Natural killer cell (primary cell): ENCODE measurements at regions not wholly inside any gene's neighbourhood (a gene's known extent, or its start where the extent isn't known, plus 50 kb on each side); places are given as distances from the start of the nearest gene placed in this dataset.

ENCODE experiments used
- ATAC-seq, 3 donors: fragments of 150-1000 bp in 2 of 3; fragments of 200-7000 bp in 1 of 3; cut with Tn5 transposase; 1 replicate in 1 of 3; 2 replicates in 2 of 3; pipeline ENCODE4 v1.10.0; 2021; ENCODE audit warnings: mild to moderate bottlenecking in 2 of 3, moderate library complexity in 2 of 3
- DNase-seq, 2 donors: peaks; one replicate each; pipeline versions ENCODE4 v3.0.0 to v3.0.0-alpha.2; 2013 to 2021; ENCODE audit warnings: mixed read lengths in 1 of 2
- H3K27ac ChIP-seq: one replicate; pipeline ENCODE4 v1.5.1; 2013; ENCODE audit warnings: mild to moderate bottlenecking, low read length
- H3K27me3 ChIP-seq: one replicate; pipeline ENCODE4 v1.6.1; 2013; ENCODE audit warnings: low read length; ENCODE audit not compliant: control insufficient read depth, insufficient read depth
- H3K36me3 ChIP-seq: one replicate; pipeline ENCODE4 v1.6.1; 2013; ENCODE audit warnings: low read length; ENCODE audit not compliant: control insufficient read depth, insufficient read depth
- H3K4me1 ChIP-seq: one replicate; pipeline ENCODE4 v1.6.1; 2013; ENCODE audit warnings: low read length; ENCODE audit not compliant: control insufficient read depth, insufficient read depth
- H3K4me3 ChIP-seq: one replicate; pipeline ENCODE4 v1.5.1; 2013; ENCODE audit warnings: low read length
- H3K9me3 ChIP-seq: one replicate; pipeline ENCODE4 v1.6.1; 2013; ENCODE audit warnings: low read length; ENCODE audit not compliant: control insufficient read depth, insufficient read depth
- H3K27ac Mint-ChIP-seq, 2 donors: one replicate each; pipeline ENCODE4 v1.8.0; 2022; ENCODE audit warnings: mild to moderate bottlenecking in 2 of 2, mixed read lengths in 2 of 2, moderate library complexity in 1 of 2
- H3K27me3 Mint-ChIP-seq, 2 donors: one replicate each; pipeline ENCODE4 v1.8.0; 2022; ENCODE audit warnings: low read depth in 2 of 2, mixed read lengths in 2 of 2
- H3K36me3 Mint-ChIP-seq: one replicate; pipeline ENCODE4 v1.8.0; 2022; ENCODE audit warnings: mixed read lengths
- H3K4me1 Mint-ChIP-seq, 2 donors: one replicate each; pipeline ENCODE4 v1.8.0; 2022; ENCODE audit warnings: mixed read lengths in 2 of 2
- H3K4me3 Mint-ChIP-seq: one replicate; pipeline ENCODE4 v1.8.0; 2022; ENCODE audit warnings: mild to moderate bottlenecking, moderate library complexity, mixed read lengths
- H3K9me3 Mint-ChIP-seq, 2 donors: one replicate each; pipeline ENCODE4 v1.8.0; 2022; ENCODE audit warnings: mixed read lengths in 2 of 2
- WGBS: methylation state at CpG from one replicate; pipeline ENCODE4 v1.1.7; 2013; ENCODE audit warnings: missing lambda C conversion rate; ENCODE audit not compliant: insufficient coverage; 5-methylcytosine and 5-hydroxymethylcytosine counted together
- intact Hi-C: fragments of 100-400 bp; cut with micrococcal nuclease; formaldehyde crosslinking; loops from one replicate; pipeline ENCODE4 v1.14.2; 2022
- TF ChIP-seq, protein P1 (sequence below): fragments of 200-600 bp; IDR thresholded peaks from one replicate; pipeline ENCODE4 v1.8.0; 2022; ENCODE audit warnings: antibody characterized with exemption

DNA sequence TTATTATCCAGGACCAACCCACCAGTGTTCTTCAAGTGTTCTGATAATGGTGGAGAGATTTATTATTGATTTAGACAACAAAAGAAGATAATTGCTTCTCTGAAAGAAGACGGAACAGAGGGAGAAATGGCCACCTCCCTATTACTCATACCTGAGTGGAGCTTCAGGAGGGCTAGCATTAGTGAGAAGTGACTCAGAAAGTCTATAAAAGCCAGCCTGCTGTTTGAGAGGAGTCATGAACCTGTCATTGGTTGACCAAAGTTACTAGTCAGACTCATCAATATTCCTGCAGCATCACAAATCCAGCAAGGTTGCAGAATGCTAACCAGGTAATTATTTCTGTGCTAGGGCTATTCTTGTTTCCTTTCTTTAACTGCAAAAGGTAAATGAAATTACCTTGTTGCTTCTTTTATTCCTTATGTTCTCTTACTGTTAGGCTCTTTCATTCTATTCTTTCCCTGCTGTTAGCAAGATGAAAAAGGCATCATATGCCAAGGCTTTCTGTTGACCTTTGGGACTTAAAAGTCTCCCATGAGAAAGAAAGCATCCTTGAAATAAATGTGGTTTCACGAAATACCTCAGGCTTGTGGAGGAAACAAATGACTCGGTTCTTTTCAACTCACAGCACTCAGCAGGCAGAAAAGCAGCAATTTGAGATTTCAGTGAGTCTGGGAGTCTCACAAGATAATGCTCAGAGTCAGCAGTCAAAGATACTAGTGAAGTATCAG, 256.4 kb upstream of the PHYHIPL start:
- TF ChIP-seq, protein P1, sequence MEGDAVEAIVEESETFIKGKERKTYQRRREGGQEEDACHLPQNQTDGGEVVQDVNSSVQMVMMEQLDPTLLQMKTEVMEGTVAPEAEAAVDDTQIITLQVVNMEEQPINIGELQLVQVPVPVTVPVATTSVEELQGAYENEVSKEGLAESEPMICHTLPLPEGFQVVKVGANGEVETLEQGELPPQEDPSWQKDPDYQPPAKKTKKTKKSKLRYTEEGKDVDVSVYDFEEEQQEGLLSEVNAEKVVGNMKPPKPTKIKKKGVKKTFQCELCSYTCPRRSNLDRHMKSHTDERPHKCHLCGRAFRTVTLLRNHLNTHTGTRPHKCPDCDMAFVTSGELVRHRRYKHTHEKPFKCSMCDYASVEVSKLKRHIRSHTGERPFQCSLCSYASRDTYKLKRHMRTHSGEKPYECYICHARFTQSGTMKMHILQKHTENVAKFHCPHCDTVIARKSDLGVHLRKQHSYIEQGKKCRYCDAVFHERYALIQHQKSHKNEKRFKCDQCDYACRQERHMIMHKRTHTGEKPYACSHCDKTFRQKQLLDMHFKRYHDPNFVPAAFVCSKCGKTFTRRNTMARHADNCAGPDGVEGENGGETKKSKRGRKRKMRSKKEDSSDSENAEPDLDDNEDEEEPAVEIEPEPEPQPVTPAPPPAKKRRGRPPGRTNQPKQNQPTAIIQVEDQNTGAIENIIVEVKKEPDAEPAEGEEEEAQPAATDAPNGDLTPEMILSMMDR, result no peak
- Histone ChIP-seq H3K4me1 (no peaks in the 10 kb centered on the region), H3K27me3 (no peaks in the 10 kb centered on the region), H3K4me3 (no peak overlapping the region), H3K36me3 (no peaks in the 10 kb centered on the region), H3K9me3 (no peaks in the 10 kb centered on the region), H3K27ac (no peak overlapping the region)
- intact Hi-C loops, result no loop called here
- no peaks in the 10 kb centered on the region for H3K27me3 Mint-ChIP-seq
- no peak overlapping the region for H3K27ac Mint-ChIP-seq
- H3K9me3 Mint-ChIP-seq, result peaks cover 0 to 2% of the 10 kb centered on the region in 2 donors
- DNase-seq, result no peak
- H3K4me3 Mint-ChIP-seq, result no peak overlapping the region
- WGBS, result 15% methylated on average over 2 of the region's 3 CpGs
- no peak for ATAC-seq
- no peaks in the 10 kb centered on the region for H3K4me1 Mint-ChIP-seq
- H3K36me3 Mint-ChIP-seq, result no peaks in the 10 kb centered on the region

DNA sequence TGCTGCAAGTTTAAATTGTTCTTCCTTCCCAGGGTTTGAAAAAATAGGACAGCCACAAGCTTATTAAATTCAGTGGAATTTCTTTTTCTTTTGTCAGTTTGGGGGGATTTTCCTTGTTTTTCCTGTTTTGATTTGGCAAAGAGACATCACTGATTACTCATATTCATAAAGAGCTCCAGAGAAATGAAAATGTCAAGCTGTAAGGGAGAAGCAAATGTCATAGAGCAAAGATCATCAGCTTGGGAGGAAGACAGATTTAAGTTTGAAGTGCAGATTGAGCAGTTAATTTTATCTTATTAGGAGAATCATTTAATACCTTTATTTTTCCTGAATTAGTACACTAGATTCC, 255.8 kb upstream of the PHYHIPL start:
- H3K4me3 ChIP-seq, result no peak overlapping the region
- H3K36me3 Mint-ChIP-seq, result no peaks in the 10 kb centered on the region

DNA sequence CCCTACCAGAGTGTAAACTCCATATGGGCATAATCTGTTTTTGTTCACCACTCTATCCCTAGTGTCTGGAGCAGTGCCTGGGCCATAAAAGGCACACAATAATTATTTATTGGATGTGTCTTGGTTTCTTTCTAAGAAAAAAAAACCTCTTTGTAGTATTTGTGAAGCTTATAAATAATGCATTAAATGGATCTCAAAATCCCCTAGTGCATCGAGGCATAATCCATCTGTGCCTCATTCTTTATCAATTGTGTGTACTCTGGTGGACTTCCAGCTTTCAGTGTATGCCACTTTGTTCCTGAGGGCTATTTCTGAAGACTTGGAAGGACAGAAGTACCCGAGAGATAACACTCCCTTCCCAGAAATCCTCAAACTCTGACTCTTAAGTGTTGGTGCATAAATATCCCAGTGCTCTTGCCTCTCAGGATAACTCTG, 255.0 kb upstream of the PHYHIPL start:
- Mint-ChIP-seq H3K36me3 (no peaks in the 10 kb centered on the region), H3K4me1 (no peaks in the 10 kb centered on the region), H3K4me3 (no peak overlapping the region), H3K9me3 (peaks cover 0 to 2% of the 10 kb centered on the region in 2 donors), H3K27me3 (no peaks in the 10 kb centered on the region), H3K27ac (no peak overlapping the region)
- intact Hi-C loops, result no loop called here
- WGBS, result 57% methylated on average over 2 of the region's 2 CpGs
- ATAC-seq (no peak), DNase-seq (no peak)
- no peak overlapping the region for H3K4me3 ChIP-seq
- no peak overlapping the region for H3K27ac ChIP-seq
- H3K4me1 ChIP-seq, result no peaks in the 10 kb centered on the region
- no peaks in the 10 kb centered on the region for H3K36me3 ChIP-seq
- no peaks in the 10 kb centered on the region for H3K27me3 ChIP-seq
- no peaks in the 10 kb centered on the region for H3K9me3 ChIP-seq
- TF ChIP-seq, protein P1, result no peak

More for the DNA sequence above, 255.8 kb upstream of the PHYHIPL start:
- H3K9me3 Mint-ChIP-seq, result peaks cover 0 to 2% of the 10 kb centered on the region in 2 donors
- intact Hi-C loops, result no loop called here
- no peaks in the 10 kb centered on the region for H3K9me3 ChIP-seq
- H3K36me3 ChIP-seq, result no peaks in the 10 kb centered on the region
- DNase-seq, result no peak
- H3K4me1 ChIP-seq, result no peaks in the 10 kb centered on the region
- H3K27ac ChIP-seq, result no peak overlapping the region
- H3K4me1 Mint-ChIP-seq, result no peaks in the 10 kb centered on the region
- no peak overlapping the region for H3K27ac Mint-ChIP-seq
- TF ChIP-seq, protein P1, result no peak
- H3K27me3 ChIP-seq, result no peaks in the 10 kb centered on the region
- no peak overlapping the region for H3K4me3 Mint-ChIP-seq
- ATAC-seq, result no peak
- no peaks in the 10 kb centered on the region for H3K27me3 Mint-ChIP-seq

DNA sequence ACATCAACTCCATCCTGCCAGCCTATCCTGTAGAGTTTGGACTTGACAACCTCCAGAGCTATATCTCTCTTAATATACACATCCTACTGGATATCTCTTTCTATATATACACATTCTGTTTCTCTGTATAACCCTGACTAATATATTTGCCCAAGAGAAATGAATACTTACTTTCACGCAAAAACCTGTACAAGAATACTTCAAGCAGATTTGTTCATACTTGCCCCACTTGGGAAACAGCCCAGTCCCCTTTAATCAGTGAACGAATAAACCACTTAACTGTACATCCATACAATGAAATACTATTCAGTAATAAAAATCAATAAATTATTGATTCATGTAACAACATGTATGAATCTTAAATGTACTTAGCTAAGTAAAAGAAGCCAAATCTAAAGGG, 251.1 kb upstream of the PHYHIPL start:
- DNase-seq (no peak), ATAC-seq (no peak)
- intact Hi-C loops, result no loop called here
- Histone ChIP-seq H3K4me1 (no peaks in the 10 kb centered on the region), H3K27me3 (no peaks in the 10 kb centered on the region), H3K27ac (no peak overlapping the region), H3K36me3 (no peaks in the 10 kb centered on the region), H3K9me3 (no peaks in the 10 kb centered on the region), H3K4me3 (no peak overlapping the region)
- H3K9me3 Mint-ChIP-seq, result peaks cover 0 to 3% of the 10 kb centered on the region in 2 donors
- WGBS, result 91% methylated on average over 1 of the region's 2 CpGs
- no peak overlapping the region for H3K4me3 Mint-ChIP-seq
- H3K4me1 Mint-ChIP-seq, result no peaks in the 10 kb centered on the region
- H3K27ac Mint-ChIP-seq, result no peak overlapping the region
- no peaks in the 10 kb centered on the region for H3K27me3 Mint-ChIP-seq
- no peaks in the 10 kb centered on the region for H3K36me3 Mint-ChIP-seq
- TF ChIP-seq, protein P1, result no peak
